DND-41 (cell line): ENCODE measurements at regions not wholly inside any gene's neighbourhood (a gene's known extent, or its start where the extent isn't known, plus 50 kb on each side); places are given as distances from the start of the nearest gene placed in this dataset.

Experiments used
- ATAC-seq: fragments of 200-7000 bp; cut with Tn5 transposase; 3 replicates; pipeline ENCODE4 v1.9.1; 2021; ENCODE audit warnings: low read depth; ENCODE audit not compliant: insufficient read depth
- DNase-seq: peaks from one replicate; pipeline ENCODE4 v3.0.0-alpha.2; 2020
- H2AFZ ChIP-seq: 2 replicates; pipeline ENCODE4 v1.6.0; 2012; ENCODE audit warnings: low read depth, low read length
- H3K27ac ChIP-seq: 2 replicates; pipeline ENCODE4 v1.5.1; 2012; ENCODE audit warnings: low read length, inconsistent platforms
- H3K27me3 ChIP-seq: fragments of 200-600 bp; sonication (generic); 2 replicates; pipeline ENCODE4 v1.6.0; 2012; ENCODE audit warnings: low read length, mild to moderate bottlenecking, inconsistent platforms; ENCODE audit not compliant: insufficient read depth, poor library complexity
- H3K36me3 ChIP-seq: 2 replicates; pipeline ENCODE4 v1.5.1; 2012; ENCODE audit warnings: low read length, inconsistent platforms; ENCODE audit not compliant: insufficient read depth
- H3K4me1 ChIP-seq: 2 replicates; pipeline ENCODE4 v1.5.1; 2012; ENCODE audit warnings: mild to moderate bottlenecking, low read length; ENCODE audit not compliant: insufficient read depth
- H3K4me2 ChIP-seq: 2 replicates; pipeline ENCODE4 v1.6.0; 2012; ENCODE audit warnings: mild to moderate bottlenecking, moderate library complexity, low read length, inconsistent platforms; ENCODE audit not compliant: insufficient read depth
- H3K4me3 ChIP-seq, 2 experiments: fragments of 200-600 bp in 1 of 2; shearing (Covaris generic) in 1 of 2; 2 replicates each; pipeline ENCODE4 v1.5.1; 2012 to 2016; ENCODE audit warnings: inconsistent platforms in 2 of 2, low read length in 2 of 2, mild to moderate bottlenecking in 2 of 2, low read depth in 1 of 2, moderate library complexity in 1 of 2
- H3K79me2 ChIP-seq: 2 replicates; pipeline ENCODE4 v1.6.0; 2012; ENCODE audit warnings: low read length, inconsistent platforms; ENCODE audit not compliant: insufficient read depth
- H3K9ac ChIP-seq: 2 replicates; pipeline ENCODE4 v1.6.0; 2012; ENCODE audit warnings: low read depth, mild to moderate bottlenecking, inconsistent platforms, low read length, moderate library complexity
- H3K9me3 ChIP-seq: 2 replicates; pipeline ENCODE4 v1.5.1; 2012; ENCODE audit warnings: low read length, moderate library complexity, mild to moderate bottlenecking, inconsistent platforms; ENCODE audit not compliant: insufficient read depth, severe bottlenecking
- H4K20me1 ChIP-seq: 2 replicates; pipeline ENCODE4 v1.6.0; 2012; ENCODE audit warnings: low read length; ENCODE audit not compliant: insufficient read depth
- CTCF ChIP-seq: IDR thresholded peaks from 2 replicates; pipeline ENCODE4 v1.5.1; 2012; ENCODE audit warnings: borderline replicate concordance, low read length, moderate library complexity, mild to moderate bottlenecking; ENCODE audit not compliant: poor library complexity, severe bottlenecking; ENCODE audit errors: extremely low read depth
- EZH2 ChIP-seq: IDR thresholded peaks from 3 replicates; pipeline ENCODE4 v1.6.1; 2012; ENCODE audit warnings: borderline replicate concordance, low read depth, mild to moderate bottlenecking, moderate library complexity, low read length, inconsistent platforms; ENCODE audit not compliant: severe bottlenecking

GRCh38 chr14:31970744-31971143 is 106.4 kb upstream of the ARHGAP5 start:
- H3K9me3 ChIP-seq: peaks cover 23% of the 10 kb centered on the region
- no peaks in the 10 kb centered on the region for H3K79me2 ChIP-seq
- no peak overlapping the region for H2AFZ ChIP-seq
- TF ChIP-seq EZH2 (no peak), CTCF (no peak)
- no peaks in the 10 kb centered on the region for H3K27me3 ChIP-seq
- H3K9ac ChIP-seq: no peak overlapping the region
- no peaks in the 10 kb centered on the region for H4K20me1 ChIP-seq
- H3K4me1 ChIP-seq: no peaks in the 10 kb centered on the region
- ATAC-seq (no peak), DNase-seq (no peak)
- no peaks in the 10 kb centered on the region for H3K36me3 ChIP-seq
- H3K4me2 ChIP-seq: no peak overlapping the region
- no peak overlapping the region for H3K27ac ChIP-seq
- H3K4me3 ChIP-seq: no peak overlapping the region

GRCh38 chr14:31971612-31972011 is 105.5 kb upstream of the ARHGAP5 start:
- Histone ChIP-seq H3K36me3 (no peaks in the 10 kb centered on the region), H3K79me2 (no peaks in the 10 kb centered on the region), H2AFZ (no peak overlapping the region), H3K27ac (no peak overlapping the region), H3K4me2 (no peak overlapping the region), H3K27me3 (no peaks in the 10 kb centered on the region), H3K4me1 (no peaks in the 10 kb centered on the region), H3K9ac (no peak overlapping the region), H4K20me1 (no peaks in the 10 kb centered on the region), H3K4me3 (no peak overlapping the region), H3K9me3 (peaks cover 23% of the 10 kb centered on the region)
- TF ChIP-seq EZH2: no peak
- no peak for TF ChIP-seq CTCF
- no peak for DNase-seq
- no peak for ATAC-seq

- Histone ChIP-seq H3K27me3 (no peaks in the 10 kb centered on the region), H3K9me3 (peaks cover 20% of the 10 kb centered on the region)
Observed at GRCh38 chr14:31977001-31977556, 100.0 kb upstream of the ARHGAP5 start.

More at GRCh38 chr14:31977001-31977556, 100.0 kb upstream of the ARHGAP5 start:
- Histone ChIP-seq H3K36me3 (no peaks in the 10 kb centered on the region), H3K4me1 (no peaks in the 10 kb centered on the region), H4K20me1 (no peaks in the 10 kb centered on the region), H3K27ac (no peak overlapping the region), H3K4me2 (no peak overlapping the region), H3K4me3 (no peak overlapping the region), H3K9ac (no peak overlapping the region), H2AFZ (no peak overlapping the region), H3K79me2 (no peaks in the 10 kb centered on the region)
- TF ChIP-seq CTCF (no peak), EZH2 (no peak)
- no peak for ATAC-seq
- DNase-seq: no peak
